ENCODE measurements at regions not wholly inside any gene's neighbourhood (a gene's known extent, or its start where the extent isn't known, plus 50 kb on each side); places are given as distances from the start of the nearest gene placed in this dataset.

DNA sequence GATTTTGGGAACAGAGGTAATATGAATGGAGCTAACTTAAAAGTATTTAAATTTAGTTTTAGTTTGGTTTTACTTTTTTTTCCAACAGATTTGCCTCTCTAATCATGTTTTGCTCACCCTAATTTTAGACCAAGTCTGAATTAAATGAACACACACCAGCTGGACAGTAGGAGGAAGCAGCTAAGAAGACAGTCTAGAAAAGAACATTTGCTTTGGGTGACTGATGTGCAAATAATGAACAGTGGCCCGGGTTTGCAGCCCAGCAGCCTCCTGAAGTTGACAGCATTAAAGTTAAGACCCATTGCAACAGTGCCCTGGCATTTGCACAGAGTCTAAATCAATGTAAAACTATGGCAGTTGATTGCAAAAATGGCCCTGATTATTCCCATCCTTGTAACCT is 66.4 kb upstream of the SORL1 start:
- Histone ChIP-seq H3K4me3 (no peak overlapping the region), H3K9me3 (no peaks in the 10 kb centered on the region), H3K27me3 (no peaks in the 10 kb centered on the region), H3K36me3 (no peaks in the 10 kb centered on the region), H3K4me1 (peaks cover 27 to 38% (median 32%) of the 10 kb centered on the region in 4 donors), H3K27ac (replicated peaks in 1 of 4) (no peak overlapping the region)
- DNase-seq (ENCODE audit: extremely low spot score), result no peak
- WGBS, result 27% methylated on average over 1 of the region's 1 CpG
- intact Hi-C loops (cut with DNase I), result no loop called here
- TF ChIP-seq, protein P1, sequence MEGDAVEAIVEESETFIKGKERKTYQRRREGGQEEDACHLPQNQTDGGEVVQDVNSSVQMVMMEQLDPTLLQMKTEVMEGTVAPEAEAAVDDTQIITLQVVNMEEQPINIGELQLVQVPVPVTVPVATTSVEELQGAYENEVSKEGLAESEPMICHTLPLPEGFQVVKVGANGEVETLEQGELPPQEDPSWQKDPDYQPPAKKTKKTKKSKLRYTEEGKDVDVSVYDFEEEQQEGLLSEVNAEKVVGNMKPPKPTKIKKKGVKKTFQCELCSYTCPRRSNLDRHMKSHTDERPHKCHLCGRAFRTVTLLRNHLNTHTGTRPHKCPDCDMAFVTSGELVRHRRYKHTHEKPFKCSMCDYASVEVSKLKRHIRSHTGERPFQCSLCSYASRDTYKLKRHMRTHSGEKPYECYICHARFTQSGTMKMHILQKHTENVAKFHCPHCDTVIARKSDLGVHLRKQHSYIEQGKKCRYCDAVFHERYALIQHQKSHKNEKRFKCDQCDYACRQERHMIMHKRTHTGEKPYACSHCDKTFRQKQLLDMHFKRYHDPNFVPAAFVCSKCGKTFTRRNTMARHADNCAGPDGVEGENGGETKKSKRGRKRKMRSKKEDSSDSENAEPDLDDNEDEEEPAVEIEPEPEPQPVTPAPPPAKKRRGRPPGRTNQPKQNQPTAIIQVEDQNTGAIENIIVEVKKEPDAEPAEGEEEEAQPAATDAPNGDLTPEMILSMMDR (IDR thresholded peaks at IDR 0.05), result no peak
- TF ChIP-seq EP300 (IDR thresholded peaks at IDR 0.05), result no peak
- no peak for TF ChIP-seq POLR2A (IDR thresholded peaks at IDR 0.05; ENCODE audit: low read depth)
- no peak for TF ChIP-seq POLR2AphosphoS5 (IDR thresholded peaks at IDR 0.05)
